ENCODE measurements at regions not wholly inside any gene's neighbourhood (a gene's known extent, or its start where the extent isn't known, plus 50 kb on each side); places are given as distances from the start of the nearest gene placed in this dataset.
"Not testable (repeated sequence)": the region's sequence is repeated elsewhere in the genome, so short reads cannot be mapped to it uniquely, and the experiment has no call there.

DNA sequence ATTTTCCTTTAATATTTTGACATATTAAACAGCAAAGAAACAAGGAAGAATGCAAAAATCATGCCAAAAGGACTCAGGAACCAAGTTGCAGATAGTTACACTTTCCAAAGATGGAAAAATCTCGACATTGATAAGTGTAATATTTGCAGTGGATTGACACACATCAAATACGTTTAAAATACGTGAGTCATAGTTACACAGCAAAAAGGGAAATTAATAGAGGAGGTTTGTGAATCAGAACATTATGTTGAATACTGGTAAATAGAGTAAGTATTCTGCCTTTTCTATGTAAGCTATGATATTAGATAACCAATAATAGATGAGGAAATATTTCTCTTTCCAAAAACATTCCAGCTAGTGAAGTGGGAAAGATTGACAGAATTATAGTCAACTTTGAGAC, 1761.3 kb upstream of the IGFBP7 start:
- no peak for DNase-seq

DNA sequence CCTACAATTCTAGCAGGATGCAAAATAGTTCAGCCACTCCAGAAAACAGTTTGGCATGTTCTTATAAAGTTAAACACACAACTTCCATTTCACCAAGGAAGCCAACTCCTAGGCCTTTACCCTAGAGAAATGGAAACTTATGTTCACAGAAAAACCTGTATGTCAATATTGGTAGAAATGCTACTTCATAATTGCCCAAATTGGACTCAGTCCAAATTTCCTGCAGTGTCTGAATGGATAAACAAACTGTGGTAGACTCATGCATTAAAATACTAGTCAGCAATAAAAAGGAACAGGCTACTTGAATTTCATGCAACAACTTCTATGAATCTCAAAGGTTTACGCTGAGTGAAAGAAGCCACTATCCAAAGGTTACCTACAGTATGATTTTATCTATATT, 1738.8 kb upstream of the IGFBP7 start:
- DNase-seq, result no peak

DNA sequence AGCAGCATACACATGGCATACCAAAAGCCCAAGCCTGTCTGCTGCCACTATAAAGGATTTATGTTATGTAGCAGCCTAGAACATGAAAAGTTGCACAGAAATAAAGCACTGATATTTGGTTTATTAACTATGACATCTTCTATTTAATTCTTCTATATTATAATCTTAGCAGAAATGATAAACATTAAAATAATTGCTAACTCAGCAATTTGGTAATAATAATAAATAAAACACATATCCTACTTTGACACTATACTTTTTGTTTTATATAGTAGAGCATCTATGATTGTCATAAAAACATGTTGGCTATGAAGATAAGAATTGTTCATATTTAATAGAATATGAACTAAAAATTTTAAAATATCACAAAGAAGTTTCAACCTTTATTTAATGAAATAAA, 1733.3 kb upstream of the IGFBP7 start:
- no peak for DNase-seq

DNA sequence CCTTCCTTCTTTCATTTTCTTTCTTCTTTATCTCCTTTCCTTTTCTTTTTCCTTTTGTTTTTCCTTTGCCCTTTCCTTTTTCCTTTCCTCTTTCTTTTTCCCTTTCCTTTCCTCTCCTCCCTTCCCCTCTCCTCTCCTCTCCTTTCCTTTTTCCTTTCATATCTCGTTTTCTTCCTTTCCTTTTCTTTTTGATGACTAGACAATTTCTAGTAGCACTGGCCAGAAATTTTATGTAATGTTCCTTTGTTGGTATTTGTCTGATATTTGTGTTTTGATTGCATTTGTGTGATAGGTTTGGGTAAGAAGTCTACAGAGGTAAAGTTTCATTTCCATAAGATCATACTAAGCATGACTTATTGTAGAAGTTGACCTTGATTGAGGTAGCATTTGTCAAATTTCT, 1722.9 kb upstream of the IGFBP7 start:
- DNase-seq, result no peak

DNA sequence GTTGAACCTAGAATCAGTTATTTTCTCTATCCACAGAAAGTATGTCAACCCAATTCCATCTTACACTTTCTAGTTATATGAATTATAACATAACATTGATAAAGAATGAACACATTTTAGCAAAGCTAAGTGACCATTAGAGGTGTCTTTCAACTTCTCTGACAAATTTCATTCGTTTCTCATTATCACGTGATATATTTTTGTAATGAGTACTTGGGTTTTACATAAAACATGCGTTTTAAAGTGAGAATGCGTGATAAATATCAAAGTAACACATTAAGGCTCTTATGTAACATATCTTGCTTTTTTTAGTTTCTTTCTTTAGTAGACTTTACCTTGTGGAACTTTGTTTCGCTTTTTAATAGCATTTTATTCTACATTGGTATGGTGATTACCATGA, 1715.1 kb upstream of the IGFBP7 start:
- no peak for DNase-seq

DNA sequence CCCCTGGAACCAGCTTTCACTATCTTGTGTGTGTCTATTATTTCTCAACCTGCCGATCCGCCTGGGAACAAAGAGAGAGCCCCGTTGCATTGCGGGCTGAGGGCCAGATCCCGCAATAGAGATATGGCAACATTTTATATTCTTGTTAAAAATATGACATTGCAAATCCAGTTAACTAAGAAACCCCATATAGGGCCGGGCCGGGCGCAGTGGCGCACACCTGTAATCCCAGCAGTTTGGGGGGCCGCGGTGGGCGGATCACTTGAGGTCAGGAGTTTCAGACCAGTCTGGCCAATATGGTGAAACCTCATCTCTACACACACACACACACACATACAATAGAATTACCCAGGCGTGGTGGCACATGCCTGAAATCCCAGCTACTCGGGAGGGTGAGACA, 1708.4 kb upstream of the IGFBP7 start:
- DNase-seq, result not testable (repeated sequence)

DNA sequence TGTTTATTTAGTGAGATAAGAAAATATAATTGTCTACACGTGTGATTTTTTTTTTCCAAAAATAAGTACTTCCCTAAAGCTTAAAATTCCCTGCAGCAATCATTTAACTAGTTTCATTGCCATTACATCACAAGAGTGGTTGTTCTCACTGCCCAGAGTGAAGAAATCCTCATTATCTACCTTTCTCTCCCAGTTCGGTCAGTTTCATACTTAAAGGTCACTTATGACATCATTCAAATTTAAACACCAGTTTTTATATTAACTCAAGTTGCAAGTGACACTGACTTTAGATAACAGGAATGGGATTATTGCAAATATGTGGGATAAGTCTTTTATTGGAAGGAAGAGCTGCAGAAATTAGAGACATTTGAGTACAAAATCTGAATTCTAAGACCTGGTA, 1699.8 kb upstream of the IGFBP7 start:
- DNase-seq, result no peak

DNA sequence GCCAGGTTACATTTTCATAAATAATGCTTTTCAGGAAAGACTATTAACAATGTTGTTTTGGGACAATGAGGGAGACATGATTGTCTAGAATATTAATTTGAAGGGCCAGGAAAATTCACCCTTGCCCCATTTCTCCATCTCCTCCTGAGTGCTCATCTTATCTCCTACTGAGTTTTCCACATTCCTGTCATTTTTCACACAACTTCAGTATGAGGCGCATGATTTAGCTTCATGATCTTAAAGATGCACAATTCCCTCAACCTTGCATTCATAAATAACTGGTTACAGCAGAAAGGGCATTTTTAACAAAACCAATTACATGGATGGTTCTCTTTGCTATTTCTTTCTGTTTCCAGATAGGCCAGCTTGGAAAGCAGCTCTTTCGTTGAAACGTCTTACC, 1699.2 kb upstream of the IGFBP7 start:
- no peak for DNase-seq

DNA sequence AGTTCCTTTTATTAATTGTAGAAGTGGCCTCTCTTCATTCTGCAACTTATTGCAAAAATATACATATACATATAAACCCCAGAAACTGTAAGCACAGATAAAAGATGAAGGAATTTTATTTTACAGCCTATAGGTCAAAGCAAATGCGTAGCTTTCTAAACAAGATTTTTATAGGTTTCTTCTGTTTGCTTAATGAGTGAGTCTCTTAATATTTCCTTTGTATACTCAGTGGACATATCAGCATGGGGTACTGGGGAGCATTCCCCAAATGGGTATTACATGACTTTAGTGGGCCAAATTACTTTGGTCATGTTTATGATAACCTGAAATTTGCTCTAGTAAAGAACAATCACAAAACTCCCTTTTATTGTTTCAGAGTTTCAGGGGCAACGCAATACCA, 1698.6 kb upstream of the IGFBP7 start:
- no peak for DNase-seq

DNA sequence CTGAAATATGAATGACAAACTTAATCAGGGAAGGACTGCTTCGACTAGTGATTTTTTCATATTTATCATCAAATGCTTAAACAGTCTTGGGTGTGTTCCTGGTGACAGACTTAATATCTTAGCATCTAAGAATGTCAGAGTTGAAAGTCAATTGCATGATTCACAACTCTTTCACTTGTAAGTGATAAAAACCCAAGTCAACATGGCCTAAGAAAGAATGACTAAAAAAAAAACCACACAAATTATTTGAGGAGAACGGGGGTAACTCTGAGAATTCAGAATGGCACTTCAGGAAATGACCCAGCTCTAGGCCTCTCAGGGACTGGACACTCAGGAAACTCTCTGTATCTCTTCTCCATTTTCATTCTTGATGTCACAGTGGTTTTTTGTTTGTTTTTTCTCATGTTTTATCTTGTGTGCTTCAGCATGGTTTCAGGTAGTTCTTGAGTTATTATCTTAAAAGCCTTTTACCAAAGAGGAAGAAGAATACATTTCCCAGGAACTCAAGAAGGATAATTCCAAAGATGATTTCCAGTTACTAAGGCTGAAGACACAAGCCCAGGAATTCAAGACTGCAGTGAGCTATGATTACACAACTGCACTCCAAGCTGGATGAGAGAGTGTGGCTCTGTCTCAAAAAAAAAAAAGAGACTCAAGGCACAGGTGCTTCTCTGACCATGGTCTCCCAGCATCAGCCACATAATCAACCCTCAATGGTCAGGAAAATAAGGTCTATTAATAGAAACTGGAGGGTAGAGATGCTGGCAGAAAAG, 1697.8 kb upstream of the IGFBP7 start:
- peak; percentile 20 for DNase-seq

DNA sequence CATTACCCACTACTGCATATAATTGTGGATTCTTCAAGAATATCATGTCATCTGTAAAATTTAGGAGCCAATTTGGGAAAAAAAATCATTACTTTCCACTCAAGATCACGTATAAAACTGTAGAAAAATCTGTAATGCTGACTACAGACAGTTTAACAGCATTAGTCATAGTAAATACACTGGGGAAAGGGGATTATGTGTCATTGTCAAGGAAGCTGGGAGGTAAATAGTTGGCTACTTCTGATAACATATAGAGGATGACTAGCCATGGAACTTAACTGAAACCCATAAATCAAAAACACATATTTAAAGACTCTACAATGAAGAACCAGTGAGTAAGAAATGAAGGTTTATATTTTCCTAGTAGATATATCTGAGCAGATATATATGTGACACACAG, 1666.4 kb upstream of the IGFBP7 start:
- no peak for DNase-seq

DNA sequence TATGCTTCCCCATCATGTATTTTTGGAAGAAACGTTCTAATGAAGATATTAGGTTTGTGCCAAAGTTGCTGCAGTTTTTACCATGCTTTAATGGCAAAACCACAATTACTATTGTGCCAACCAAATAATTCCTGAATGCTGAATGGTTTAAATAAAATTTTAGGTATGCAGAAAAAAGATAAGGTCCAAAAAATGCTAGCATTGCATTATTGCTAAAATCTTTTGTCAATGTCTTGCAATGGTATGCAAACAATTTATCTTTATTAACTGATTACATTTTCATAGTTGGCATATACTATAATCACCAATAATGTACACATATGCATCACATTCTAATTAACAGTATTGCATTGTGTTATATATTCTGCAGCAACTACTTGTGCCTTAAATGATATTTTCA, 1657.4 kb upstream of the IGFBP7 start:
- DNase-seq, result no peak

DNA sequence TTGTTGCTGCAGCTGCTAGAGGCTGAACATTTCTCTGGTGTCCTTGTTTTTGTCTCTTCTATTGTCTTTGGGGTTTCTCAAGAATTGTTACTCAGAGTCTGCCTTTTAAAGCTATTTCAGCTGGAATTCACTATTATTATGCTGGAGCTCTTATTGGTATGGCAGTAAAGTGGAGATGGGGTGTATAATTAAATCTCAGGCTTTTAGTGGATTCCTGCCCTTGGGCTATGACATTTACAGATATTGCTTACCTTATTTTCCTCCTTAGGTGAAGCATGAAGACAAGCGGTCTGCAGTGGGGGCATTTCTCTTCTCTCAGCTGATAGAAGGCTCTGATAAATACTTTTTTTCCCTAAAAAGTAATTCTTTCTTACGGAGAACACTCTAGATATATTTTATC, 1656.6 kb upstream of the IGFBP7 start:
- no peak for DNase-seq

DNA sequence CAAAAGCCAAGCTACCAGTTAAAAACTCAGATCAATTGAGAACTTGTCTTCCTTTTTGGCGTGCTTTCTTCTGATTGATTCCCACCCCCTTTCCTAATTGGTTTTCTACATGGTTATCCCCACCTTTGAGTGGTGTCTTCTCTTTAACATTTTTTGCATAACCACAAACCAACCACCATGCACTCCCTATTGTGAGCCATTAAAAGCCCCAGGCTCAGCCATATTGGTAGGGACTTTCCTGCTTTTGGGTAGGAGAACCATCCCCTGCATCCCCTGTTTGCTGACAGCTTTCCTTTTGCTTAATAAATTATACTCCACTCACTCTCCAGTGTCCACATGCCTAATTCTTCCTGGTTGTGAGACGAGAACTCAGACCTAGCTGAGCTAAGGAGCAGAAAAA, 1651.4 kb upstream of the IGFBP7 start:
- no peak for DNase-seq

DNA sequence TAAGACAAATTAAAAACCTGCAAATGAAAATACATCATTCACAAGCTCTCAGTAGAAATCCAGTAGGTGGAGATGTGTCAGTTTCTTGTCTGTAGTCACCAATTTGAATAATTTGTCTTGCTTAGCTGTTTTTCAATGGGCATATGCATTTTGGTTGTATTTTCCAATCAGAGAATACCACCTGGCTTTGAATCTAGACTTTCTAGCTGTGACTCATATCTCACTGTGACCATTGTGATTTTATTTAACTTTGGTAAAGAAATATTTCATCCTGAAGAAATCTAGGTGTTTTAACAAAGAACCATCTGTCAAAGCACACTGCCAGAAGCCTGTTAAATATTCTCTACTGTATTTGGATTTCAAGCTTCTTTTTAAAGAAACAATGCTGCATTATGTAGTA, 1650.6 kb upstream of the IGFBP7 start:
- DNase-seq, result peak; percentile 34

DNA sequence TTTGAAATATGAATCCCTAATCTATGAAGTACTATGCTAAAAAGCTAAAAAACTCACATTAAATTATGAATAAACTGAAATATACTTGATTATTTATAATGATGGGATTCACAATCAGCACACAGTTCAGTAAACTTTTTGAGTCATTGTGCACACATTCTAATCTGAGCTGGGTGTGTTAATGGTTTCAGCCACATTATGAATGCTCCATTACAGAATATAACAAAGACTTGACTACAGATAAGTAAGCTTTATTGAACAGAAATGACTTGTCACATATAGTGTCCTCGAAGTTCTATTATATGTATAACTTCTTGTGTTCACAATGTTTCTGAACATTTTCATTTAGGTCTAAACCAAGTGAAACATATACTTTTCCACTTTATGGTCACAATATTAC, 1649.9 kb upstream of the IGFBP7 start:
- DNase-seq, result no peak

DNA sequence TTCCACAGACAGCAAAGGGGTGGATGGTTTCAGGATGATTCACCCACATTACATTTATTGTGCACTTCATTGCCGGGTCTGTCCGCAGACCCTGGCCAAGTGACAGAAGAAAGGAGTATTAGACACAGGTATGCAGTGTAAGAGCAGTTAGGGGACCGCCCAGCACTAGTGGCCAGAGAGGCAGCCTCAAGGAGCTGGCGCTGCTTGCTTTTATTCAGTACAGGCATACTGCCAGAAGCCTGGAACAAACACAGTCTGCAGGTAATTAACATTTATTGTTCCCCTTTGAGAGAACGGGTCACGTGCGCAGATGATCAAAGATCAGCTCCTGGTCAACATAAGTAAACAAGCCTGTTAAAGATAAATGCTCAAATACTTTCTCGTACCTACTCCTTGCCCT, 1639.0 kb upstream of the IGFBP7 start:
- DNase-seq, result no peak

DNA sequence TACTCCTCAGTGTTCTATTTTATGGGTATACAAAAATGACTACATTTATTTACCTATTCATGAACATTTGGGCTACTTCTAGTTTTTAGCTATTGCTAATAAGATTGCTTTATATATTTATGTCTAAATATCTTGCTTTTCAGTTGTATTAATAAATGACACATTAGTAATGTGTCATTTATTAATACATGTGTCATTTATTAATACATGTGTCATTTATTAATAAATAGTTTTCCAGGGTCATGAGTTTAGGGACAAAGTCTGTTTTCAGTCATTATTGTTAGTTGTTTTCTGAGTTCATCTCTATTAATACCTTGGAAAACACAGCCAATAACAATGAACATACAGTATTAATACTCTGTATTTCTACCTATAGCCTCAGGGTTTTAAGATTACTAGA, 1630.7 kb upstream of the IGFBP7 start:
- no peak for DNase-seq

DNA sequence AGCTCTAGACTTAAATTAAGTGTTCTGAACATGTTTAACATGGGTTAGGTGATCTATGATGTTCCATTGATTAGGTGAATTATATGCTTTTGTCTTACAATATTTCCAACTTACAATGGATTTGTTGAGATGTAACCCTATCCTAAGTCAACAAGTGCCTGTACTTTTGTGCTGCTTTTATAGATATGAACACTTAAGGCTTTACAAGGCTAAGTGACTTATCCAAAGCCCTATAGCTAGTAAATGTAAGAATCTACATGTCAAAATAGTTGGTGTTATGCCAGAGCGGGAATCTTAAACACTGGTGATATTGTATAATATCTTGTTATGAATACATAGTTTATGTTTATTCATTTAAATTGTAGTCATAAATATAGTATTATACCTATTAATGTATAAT, 1629.1 kb upstream of the IGFBP7 start:
- DNase-seq, result no peak

DNA sequence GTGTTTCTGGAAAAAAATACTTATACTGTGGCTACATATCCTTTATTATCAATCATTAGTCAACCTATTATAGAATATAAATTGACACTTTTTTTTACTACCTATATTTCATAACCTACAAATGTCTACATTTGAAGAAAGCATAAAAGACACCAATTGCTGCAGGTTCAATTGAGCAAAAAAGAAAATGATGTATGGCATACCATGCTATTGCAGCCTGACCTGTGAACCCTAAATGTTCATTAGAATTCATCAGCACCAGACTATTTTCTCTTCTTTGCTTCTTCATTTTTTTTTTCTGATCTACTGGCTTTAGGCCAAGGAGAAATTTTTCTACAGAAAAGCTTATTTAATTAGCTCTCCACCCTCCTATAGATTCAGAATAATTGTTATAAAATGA, 1628.2 kb upstream of the IGFBP7 start:
- DNase-seq, result no peak

DNA sequence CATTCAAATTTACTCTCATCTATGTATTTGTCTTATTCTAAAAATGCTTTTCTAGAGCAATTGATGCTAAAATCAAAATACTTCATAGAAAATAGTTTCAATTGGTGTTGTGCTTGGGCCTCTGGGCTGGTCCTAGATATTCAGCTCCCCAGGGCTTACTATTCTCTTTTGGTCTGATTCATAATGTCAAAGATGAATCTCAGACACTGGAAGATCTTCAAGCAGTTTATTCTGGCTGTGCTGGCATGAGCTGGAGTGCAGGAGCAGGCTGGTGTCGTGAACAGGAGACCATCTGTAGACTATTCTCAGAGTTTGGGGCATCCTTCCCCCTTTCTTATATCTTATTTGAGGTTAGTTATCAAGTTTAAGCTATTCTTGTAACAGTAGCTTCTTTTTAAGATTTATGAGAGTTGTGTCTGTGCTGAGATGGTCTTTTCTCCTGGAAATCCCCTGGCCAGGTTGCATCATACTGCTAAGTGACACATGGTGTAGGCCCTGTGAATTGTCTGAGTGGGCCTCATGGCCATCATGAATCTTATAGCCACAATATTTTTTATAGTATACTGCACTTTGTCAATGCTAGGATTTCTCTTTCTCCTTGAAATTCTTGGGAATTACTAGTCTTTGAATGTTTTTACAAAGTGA, 1624.0 kb upstream of the IGFBP7 start:
- DNase-seq, result no peak

DNA sequence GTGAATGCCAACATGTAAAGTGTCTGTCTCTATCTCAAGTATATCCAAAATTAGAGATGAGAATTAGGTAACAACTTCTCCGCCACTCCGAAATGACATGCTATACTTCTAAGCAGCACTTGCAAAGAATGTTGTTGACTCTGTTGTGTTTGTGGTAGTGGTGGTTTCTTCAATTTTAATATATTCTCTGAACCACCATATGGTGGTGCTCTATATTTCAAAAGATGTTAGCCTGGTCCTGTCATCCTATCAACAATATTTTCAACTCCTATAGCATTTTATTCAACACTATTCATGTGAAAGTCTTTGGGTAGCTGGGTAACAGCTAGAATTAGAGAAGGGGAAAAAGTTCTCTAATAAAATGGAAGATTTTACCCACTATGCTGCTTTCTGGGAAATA, 1622.8 kb upstream of the IGFBP7 start:
- DNase-seq, result no peak

DNA sequence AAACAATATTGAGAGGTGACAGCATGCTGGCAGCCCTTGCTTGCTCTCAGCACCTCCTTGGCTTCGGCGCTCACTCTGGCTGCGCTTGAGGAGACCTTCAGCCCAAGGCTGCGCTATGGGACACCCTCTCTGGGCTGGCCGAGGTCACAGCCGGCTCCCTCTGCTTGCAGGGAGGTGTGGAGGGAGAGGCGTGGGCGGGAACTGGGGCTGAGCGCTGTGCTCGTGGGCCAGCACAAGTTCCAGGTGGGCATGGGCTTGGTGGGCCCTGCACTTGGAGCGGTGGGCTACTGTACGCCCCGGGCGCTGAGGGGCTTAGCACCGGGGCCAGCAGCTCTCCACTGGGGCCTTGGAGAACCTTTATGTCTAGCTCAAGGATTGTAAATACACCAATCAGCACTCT, 1613.8 kb upstream of the IGFBP7 start:
- no peak for DNase-seq

DNA sequence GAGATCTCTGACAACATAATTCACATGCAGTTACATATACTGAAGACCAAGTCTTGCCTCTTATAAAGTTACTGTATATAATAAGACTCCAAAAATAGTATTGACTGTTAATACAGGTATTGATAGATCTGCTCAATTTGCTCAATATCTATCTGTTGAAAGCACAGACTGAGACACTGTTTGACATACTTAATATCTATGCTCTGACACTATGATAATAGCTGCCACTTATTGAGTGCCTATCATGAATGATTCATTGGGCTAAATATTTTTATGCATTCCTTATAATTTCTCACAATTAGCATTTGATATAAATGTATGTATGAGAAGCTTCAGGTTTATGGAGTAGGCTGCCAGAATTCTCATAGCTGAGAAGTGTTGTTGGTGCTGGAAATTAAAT, 1600.9 kb upstream of the IGFBP7 start:
- DNase-seq, result no peak

DNA sequence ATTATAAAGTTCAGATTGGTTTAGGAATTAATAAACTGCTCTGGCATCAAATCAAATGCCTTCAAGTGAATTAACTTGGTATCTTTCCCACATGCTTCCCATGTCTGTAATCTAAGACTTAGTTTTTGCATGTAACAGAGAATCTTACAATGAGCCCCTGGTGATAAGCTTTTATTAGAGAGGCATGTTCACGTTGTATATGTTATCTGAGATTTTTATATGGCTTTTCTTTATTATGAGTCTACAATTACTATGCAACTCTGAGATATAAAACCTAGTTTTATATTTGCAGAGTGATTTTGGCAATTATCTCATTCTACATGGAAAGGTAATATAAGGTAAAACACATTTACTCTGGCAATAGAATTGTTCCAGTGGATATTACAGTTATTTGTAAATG, 1578.4 kb upstream of the IGFBP7 start:
- DNase-seq, result no peak
